ENCODE measurements at regions not wholly inside any gene's neighbourhood (a gene's known extent, or its start where the extent isn't known, plus 50 kb on each side); places are given as distances from the start of the nearest gene placed in this dataset.

DNA sequence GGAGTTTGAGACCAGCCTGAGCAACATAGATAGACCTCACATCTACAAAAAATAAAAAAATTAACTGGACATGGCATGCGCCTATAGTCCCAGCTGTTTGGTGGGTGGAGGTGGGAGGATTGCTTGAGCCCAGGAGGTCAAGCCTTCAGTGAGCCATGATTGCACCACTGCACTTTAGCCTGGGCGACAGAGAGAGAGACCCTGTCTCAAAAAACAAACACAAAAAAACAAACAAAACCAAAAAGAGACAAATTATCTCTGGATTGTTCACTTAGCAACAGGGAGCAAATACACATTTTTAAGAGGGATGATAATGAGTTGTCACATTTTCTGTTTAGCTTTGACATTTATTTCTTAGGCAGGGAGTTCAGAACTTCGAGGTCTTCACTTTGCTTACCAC, 155.4 kb downstream of the CEP135 start:
- no peak for TF ChIP-seq POLR2A (IDR thresholded peaks at IDR 0.05; ENCODE audit: borderline replicate concordance, extremely low read depth, insufficient read depth, insufficient read length)
- TF ChIP-seq, protein P1, sequence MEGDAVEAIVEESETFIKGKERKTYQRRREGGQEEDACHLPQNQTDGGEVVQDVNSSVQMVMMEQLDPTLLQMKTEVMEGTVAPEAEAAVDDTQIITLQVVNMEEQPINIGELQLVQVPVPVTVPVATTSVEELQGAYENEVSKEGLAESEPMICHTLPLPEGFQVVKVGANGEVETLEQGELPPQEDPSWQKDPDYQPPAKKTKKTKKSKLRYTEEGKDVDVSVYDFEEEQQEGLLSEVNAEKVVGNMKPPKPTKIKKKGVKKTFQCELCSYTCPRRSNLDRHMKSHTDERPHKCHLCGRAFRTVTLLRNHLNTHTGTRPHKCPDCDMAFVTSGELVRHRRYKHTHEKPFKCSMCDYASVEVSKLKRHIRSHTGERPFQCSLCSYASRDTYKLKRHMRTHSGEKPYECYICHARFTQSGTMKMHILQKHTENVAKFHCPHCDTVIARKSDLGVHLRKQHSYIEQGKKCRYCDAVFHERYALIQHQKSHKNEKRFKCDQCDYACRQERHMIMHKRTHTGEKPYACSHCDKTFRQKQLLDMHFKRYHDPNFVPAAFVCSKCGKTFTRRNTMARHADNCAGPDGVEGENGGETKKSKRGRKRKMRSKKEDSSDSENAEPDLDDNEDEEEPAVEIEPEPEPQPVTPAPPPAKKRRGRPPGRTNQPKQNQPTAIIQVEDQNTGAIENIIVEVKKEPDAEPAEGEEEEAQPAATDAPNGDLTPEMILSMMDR (IDR thresholded peaks at IDR 0.05 in 2 of 3, conservative IDR thresholded peaks at IDR 0.05 in 1 of 3; ENCODE audit: borderline replicate concordance in 1 of 3, insufficient read depth in 1 of 3, low read depth in 2 of 3, low read length in 2 of 3): no peak
- TF ChIP-seq, protein P2, sequence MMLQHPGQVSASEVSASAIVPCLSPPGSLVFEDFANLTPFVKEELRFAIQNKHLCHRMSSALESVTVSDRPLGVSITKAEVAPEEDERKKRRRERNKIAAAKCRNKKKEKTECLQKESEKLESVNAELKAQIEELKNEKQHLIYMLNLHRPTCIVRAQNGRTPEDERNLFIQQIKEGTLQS (IDR thresholded peaks at IDR 0.05): no peak
- TF ChIP-seq, protein P3, sequence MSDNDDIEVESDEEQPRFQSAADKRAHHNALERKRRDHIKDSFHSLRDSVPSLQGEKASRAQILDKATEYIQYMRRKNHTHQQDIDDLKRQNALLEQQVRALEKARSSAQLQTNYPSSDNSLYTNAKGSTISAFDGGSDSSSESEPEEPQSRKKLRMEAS (IDR thresholded peaks at IDR 0.05): no peak

Data from HCT116 (cell line).